GM23248 (cell line): ENCODE measurements at regions not wholly inside any gene's neighbourhood (a gene's known extent, or its start where the extent isn't known, plus 50 kb on each side); places are given as distances from the start of the nearest gene placed in this dataset.

Source experiments
- DNase-seq: peaks from one replicate; pipeline ENCODE4 v3.0.0-alpha.2; 2015
- H2AFZ ChIP-seq: fragments of 200-600 bp; sonication (generic); 2 replicates; pipeline ENCODE4 v1.6.1; 2016; ENCODE audit warnings: antibody characterized with exemption
- H3F3A ChIP-seq: fragments of 200-600 bp; sonication (generic); 2 replicates; pipeline ENCODE4 v1.6.1; 2016; ENCODE audit warnings: mild to moderate bottlenecking, antibody characterized with exemption, mixed run types; ENCODE audit not compliant: insufficient read depth
- H3K27ac ChIP-seq: fragments of 200-600 bp; sonication (generic); 2 replicates; pipeline ENCODE4 v1.5.1; 2016; ENCODE audit warnings: mild to moderate bottlenecking
- H3K27me3 ChIP-seq: fragments of 200-600 bp; sonication (generic); replicated peaks from 2 replicates; pipeline ENCODE4 v1.6.1; 2016; ENCODE audit warnings: mild to moderate bottlenecking; ENCODE audit not compliant: insufficient read depth
- H3K36me3 ChIP-seq: fragments of 200-600 bp; sonication (generic); 2 replicates; pipeline ENCODE4 v1.6.1; 2016; ENCODE audit warnings: low read depth, mild to moderate bottlenecking
- H3K4me1 ChIP-seq: fragments of 200-600 bp; sonication (generic); 2 replicates; pipeline ENCODE4 v1.6.1; 2016; ENCODE audit warnings: mild to moderate bottlenecking; ENCODE audit not compliant: insufficient read depth
- H3K4me2 ChIP-seq: fragments of 200-600 bp; sonication (generic); one replicate; pipeline ENCODE4 v1.6.1; 2016; ENCODE audit warnings: mild to moderate bottlenecking; ENCODE audit not compliant: unreplicated experiment
- H3K4me3 ChIP-seq: fragments of 200-600 bp; sonication (generic); 2 replicates; pipeline ENCODE4 v1.5.1; 2016; ENCODE audit warnings: mild to moderate bottlenecking
- H3K79me2 ChIP-seq: fragments of 200-600 bp; sonication (generic); 2 replicates; pipeline ENCODE4 v1.6.1; 2016; ENCODE audit warnings: mild to moderate bottlenecking; ENCODE audit not compliant: insufficient read depth
- H3K9ac ChIP-seq: fragments of 200-600 bp; sonication (generic); 2 replicates; pipeline ENCODE4 v1.6.1; 2016; ENCODE audit warnings: mild to moderate bottlenecking
- H3K9me2 ChIP-seq: fragments of 200-600 bp; sonication (generic); 2 replicates; pipeline ENCODE4 v1.6.1; 2016; ENCODE audit warnings: mixed run types, mild to moderate bottlenecking, moderate library complexity; ENCODE audit not compliant: insufficient read depth
- H3K9me3 ChIP-seq: fragments of 200-600 bp; sonication (generic); one replicate; pipeline ENCODE4 v1.6.1; 2017; ENCODE audit warnings: low read depth
- H4K20me1 ChIP-seq: fragments of 200-600 bp; sonication (generic); 2 replicates; pipeline ENCODE4 v1.6.0; 2016; ENCODE audit not compliant: insufficient read depth
- EZH2 ChIP-seq: fragments of 200-600 bp; sonication (generic); IDR thresholded peaks from 2 replicates; pipeline ENCODE4 v1.6.1; 2018; ENCODE audit warnings: antibody characterized with exemption, mild to moderate bottlenecking; ENCODE audit not compliant: insufficient read depth, poor library complexity, severe bottlenecking
- EZH2phosphoT487 ChIP-seq: fragments of 200-600 bp; sonication (generic); IDR thresholded peaks from 2 replicates; pipeline ENCODE4 v1.6.1; 2018; ENCODE audit warnings: antibody characterized with exemption, moderate library complexity, mild to moderate bottlenecking, low read depth; ENCODE audit not compliant: insufficient read depth
- WGBS, 2 experiments: methylation state at CpG; one replicate each; pipeline ENCODE4 v1.1.6; 2015 to 2017; ENCODE audit warnings: low lambda C conversion rate in 2 of 2, low coverage in 1 of 2; ENCODE audit errors: missing lambda C conversion rate in 2 of 2; 5-methylcytosine and 5-hydroxymethylcytosine counted together
- in situ Hi-C: fragments of 300-500 bp; cut with MboI; formaldehyde crosslinking; loops from 2 replicates; pipeline ENCODE4 v1.15.0; 2020

- Histone ChIP-seq H3K79me2 (no peaks in the 10 kb centered on the region), H3F3A (no peaks in the 10 kb centered on the region), H3K9ac (no peak overlapping the region), H4K20me1 (no peaks in the 10 kb centered on the region), H3K4me3 (no peak overlapping the region), H3K9me3 (no peaks in the 10 kb centered on the region), H2AFZ (no peak overlapping the region), H3K36me3 (no peaks in the 10 kb centered on the region), H3K4me1 (no peaks in the 10 kb centered on the region), H3K27ac (no peak overlapping the region), H3K27me3 (0 out of 2 replicates have a peak, but pooled peaks cover 3% of the 10 kb centered on the region), H3K9me2 (no peaks in the 10 kb centered on the region), H3K4me2 (no peak overlapping the region)
- DNase-seq, result no peak
- TF ChIP-seq EZH2phosphoT487, result no peak
- no peak for TF ChIP-seq EZH2
- WGBS, 2 experiments, result 0 to 27% methylated on average over 1 of the region's 1 CpG
- in situ Hi-C loops, result no loop called here
These were observed 299.2 kb upstream of the MGAT5 start for GRCh38 chr2:133954636-133955035.

GRCh38 chr2:133955169-133955568 lies 298.7 kb upstream of the MGAT5 start:
- Histone ChIP-seq H3K4me1 (no peaks in the 10 kb centered on the region), H3K9ac (no peak overlapping the region), H3K36me3 (no peaks in the 10 kb centered on the region), H3K4me2 (no peak overlapping the region), H3K9me3 (no peaks in the 10 kb centered on the region), H4K20me1 (no peaks in the 10 kb centered on the region), H3K27me3 (0 out of 2 replicates have a peak, but pooled peaks cover 3% of the 10 kb centered on the region), H3K9me2 (no peaks in the 10 kb centered on the region), H3F3A (no peaks in the 10 kb centered on the region), H3K4me3 (no peak overlapping the region), H3K79me2 (no peaks in the 10 kb centered on the region), H3K27ac (no peak overlapping the region), H2AFZ (no peak overlapping the region)
- no peak for DNase-seq
- WGBS, 2 experiments, result 6 to 7% methylated on average over 3 of the region's 3 CpGs
- in situ Hi-C loops, result no loop called here
- TF ChIP-seq EZH2phosphoT487, result no peak
- no peak for TF ChIP-seq EZH2

- no peaks in the 10 kb centered on the region for H3K9me2 ChIP-seq
- TF ChIP-seq EZH2, result no peak
- TF ChIP-seq EZH2phosphoT487, result no peak
- 13 to 14% methylated on average over 4 of the region's 4 CpGs for WGBS, 2 experiments
- no peak overlapping the region for H2AFZ ChIP-seq
- no peak overlapping the region for H3K4me2 ChIP-seq
- no peak overlapping the region for H3K4me3 ChIP-seq
- H3F3A ChIP-seq, result no peaks in the 10 kb centered on the region
- H3K36me3 ChIP-seq, result no peaks in the 10 kb centered on the region
- 0 out of 2 replicates have a peak, but pooled peaks cover 3% of the 10 kb centered on the region for H3K27me3 ChIP-seq
- DNase-seq, result no peak
- in situ Hi-C loops, result no loop called here
- no peak overlapping the region for H3K9ac ChIP-seq
- H3K9me3 ChIP-seq, result no peaks in the 10 kb centered on the region
- no peaks in the 10 kb centered on the region for H3K79me2 ChIP-seq
- no peaks in the 10 kb centered on the region for H4K20me1 ChIP-seq
- H3K27ac ChIP-seq, result no peak overlapping the region
- no peaks in the 10 kb centered on the region for H3K4me1 ChIP-seq
These were observed 297.4 kb upstream of the MGAT5 start for GRCh38 chr2:133956434-133956935.

GRCh38 chr2:133957724-133958480 lies 296.0 kb upstream of the MGAT5 start:
- H3K4me2 ChIP-seq, result no peak overlapping the region
- TF ChIP-seq EZH2 (no peak), EZH2phosphoT487 (no peak)
- H3K9ac ChIP-seq, result no peak overlapping the region
- no peak overlapping the region for H3K4me3 ChIP-seq
- no peaks in the 10 kb centered on the region for H3K36me3 ChIP-seq
- 0 out of 2 replicates have a peak, but pooled peaks cover 3% of the 10 kb centered on the region for H3K27me3 ChIP-seq
- no peak overlapping the region for H3K27ac ChIP-seq
- no peaks in the 10 kb centered on the region for H3F3A ChIP-seq
- no peaks in the 10 kb centered on the region for H3K9me2 ChIP-seq
- in situ Hi-C loops, result no loop called here
- WGBS, 2 experiments, result 3 to 6% methylated on average over 5 to 6 of the region's 6 CpGs
- H3K79me2 ChIP-seq, result no peaks in the 10 kb centered on the region
- no peaks in the 10 kb centered on the region for H3K4me1 ChIP-seq
- H4K20me1 ChIP-seq, result no peaks in the 10 kb centered on the region
- no peak for DNase-seq
- H3K9me3 ChIP-seq, result no peaks in the 10 kb centered on the region
- H2AFZ ChIP-seq, result no peak overlapping the region
